ENCODE measurements at regions not wholly inside any gene's neighbourhood (a gene's known extent, or its start where the extent isn't known, plus 50 kb on each side); places are given as distances from the start of the nearest gene placed in this dataset.

GRCh38 chr4:114472269-114473032, 126.2 kb upstream of the UGT8 start:
- no peak for DNase-seq

- DNase-seq, result no peak
Observed at GRCh38 chr4:114474188-114474800, 124.3 kb upstream of the UGT8 start.

GRCh38 chr4:114476310-114476709, 122.3 kb upstream of the UGT8 start:
- no peak for DNase-seq

- DNase-seq, result no peak
Observed at GRCh38 chr4:114479595-114479994, 119.0 kb upstream of the UGT8 start.

GRCh38 chr4:114481856-114482255, 116.8 kb upstream of the UGT8 start:
- DNase-seq, result no peak

- DNase-seq, result no peak
Observed at GRCh38 chr4:114487101-114487500, 111.5 kb upstream of the UGT8 start.

GRCh38 chr4:114488301-114488982, 110.2 kb upstream of the UGT8 start:
- DNase-seq, result no peak

GRCh38 chr4:114494246-114494803, 104.3 kb upstream of the UGT8 start:
- DNase-seq, result no peak

- DNase-seq, result peak; percentile 85
Observed at GRCh38 chr4:114495471-114495928, 103.1 kb upstream of the UGT8 start.

GRCh38 chr4:114497116-114497515, 101.5 kb upstream of the UGT8 start:
- no peak for DNase-seq

GRCh38 chr4:114509340-114509739, 89.3 kb upstream of the UGT8 start:
- DNase-seq, result no peak

- DNase-seq, result no peak
Observed at GRCh38 chr4:114512595-114513295, 85.9 kb upstream of the UGT8 start.

- no peak for DNase-seq
Observed at GRCh38 chr4:114519368-114519767, 79.2 kb upstream of the UGT8 start.

GRCh38 chr4:114527170-114527569, 71.4 kb upstream of the UGT8 start:
- DNase-seq, result no peak

- DNase-seq, result no peak
Observed at GRCh38 chr4:114527637-114528036, 71.0 kb upstream of the UGT8 start.

GRCh38 chr4:114535725-114536124, 62.9 kb upstream of the UGT8 start:
- DNase-seq, result no peak

GRCh38 chr4:114537352-114537751, 61.3 kb upstream of the UGT8 start:
- DNase-seq, result no peak

- DNase-seq, result no peak
Observed at GRCh38 chr4:114538012-114538617, 60.5 kb upstream of the UGT8 start.

GRCh38 chr4:114539985-114540384, 58.6 kb upstream of the UGT8 start:
- no peak for DNase-seq

- no peak for DNase-seq
Observed at GRCh38 chr4:114547340-114548134, 51.1 kb upstream of the UGT8 start.

All from NCI-H1048 (cell line).